ENCODE measurements at regions not wholly inside any gene's neighbourhood (a gene's known extent, or its start where the extent isn't known, plus 50 kb on each side); places are given as distances from the start of the nearest gene placed in this dataset.
"Not testable (repeated sequence)": the region's sequence is repeated elsewhere in the genome, so short reads cannot be mapped to it uniquely, and the experiment has no call there.

DNA sequence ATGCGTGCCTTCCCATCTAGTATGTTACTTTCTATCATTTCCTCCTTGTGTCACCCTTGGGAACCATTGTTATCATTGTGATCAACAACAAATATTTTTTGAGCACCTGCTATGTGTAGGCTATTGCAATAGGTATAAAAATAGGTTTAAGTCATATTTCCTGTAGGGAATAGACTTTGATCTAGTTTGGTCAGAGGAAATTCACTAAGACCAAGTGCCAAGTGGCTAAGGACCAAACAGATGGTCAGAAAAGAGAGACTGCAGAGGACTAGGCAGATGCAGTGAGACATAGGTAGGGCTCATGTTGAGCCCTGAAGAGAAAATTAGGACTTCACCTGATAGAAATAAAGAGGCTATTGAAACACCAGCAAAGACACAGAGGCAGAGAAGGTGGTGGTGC is 430.0 kb upstream of the ADAMTSL1 start:
- H3K36me3 Mint-ChIP-seq (ENCODE audit: low read depth): no peaks in the 10 kb centered on the region
- no peaks in the 10 kb centered on the region for H3K9me3 Mint-ChIP-seq
- H3K4me1 Mint-ChIP-seq (ENCODE audit: low read depth): no peaks in the 10 kb centered on the region
- intact Hi-C loops (cut with micrococcal nuclease): no loop called here
- H3K4me3 Mint-ChIP-seq: no peak overlapping the region
- no peak overlapping the region for H3K27ac Mint-ChIP-seq
- H3K27me3 Mint-ChIP-seq: no peaks in the 10 kb centered on the region

GRCh38 chr9:18045326-18045725 is 428.6 kb upstream of the ADAMTSL1 start:
- no peaks in the 10 kb centered on the region for H3K36me3 Mint-ChIP-seq (ENCODE audit: low read depth)
- H3K27me3 Mint-ChIP-seq: no peaks in the 10 kb centered on the region
- H3K4me1 Mint-ChIP-seq (ENCODE audit: low read depth): no peaks in the 10 kb centered on the region
- intact Hi-C loops (cut with micrococcal nuclease): no loop called here
- no peak overlapping the region for H3K27ac Mint-ChIP-seq
- no peaks in the 10 kb centered on the region for H3K9me3 Mint-ChIP-seq
- no peak overlapping the region for H3K4me3 Mint-ChIP-seq

- Mint-ChIP-seq H3K4me3 (no peak overlapping the region), H3K27ac (no peak overlapping the region), H3K9me3 (no peaks in the 10 kb centered on the region), H3K36me3 (ENCODE audit: low read depth) (no peaks in the 10 kb centered on the region), H3K4me1 (ENCODE audit: low read depth) (no peaks in the 10 kb centered on the region), H3K27me3 (no peaks in the 10 kb centered on the region)
- intact Hi-C loops (cut with micrococcal nuclease): no loop called here
These were observed 427.9 kb upstream of the ADAMTSL1 start for GRCh38 chr9:18046068-18046467.

- no peaks in the 10 kb centered on the region for H3K36me3 Mint-ChIP-seq (ENCODE audit: low read depth)
- H3K27ac Mint-ChIP-seq: no peak overlapping the region
- H3K9me3 Mint-ChIP-seq: no peaks in the 10 kb centered on the region
- intact Hi-C loops (cut with micrococcal nuclease): no loop called here
- no peaks in the 10 kb centered on the region for H3K4me1 Mint-ChIP-seq (ENCODE audit: low read depth)
- H3K27me3 Mint-ChIP-seq: no peaks in the 10 kb centered on the region
- H3K4me3 Mint-ChIP-seq: no peak overlapping the region
These were observed 422.3 kb upstream of the ADAMTSL1 start for GRCh38 chr9:18051638-18052037.

DNA sequence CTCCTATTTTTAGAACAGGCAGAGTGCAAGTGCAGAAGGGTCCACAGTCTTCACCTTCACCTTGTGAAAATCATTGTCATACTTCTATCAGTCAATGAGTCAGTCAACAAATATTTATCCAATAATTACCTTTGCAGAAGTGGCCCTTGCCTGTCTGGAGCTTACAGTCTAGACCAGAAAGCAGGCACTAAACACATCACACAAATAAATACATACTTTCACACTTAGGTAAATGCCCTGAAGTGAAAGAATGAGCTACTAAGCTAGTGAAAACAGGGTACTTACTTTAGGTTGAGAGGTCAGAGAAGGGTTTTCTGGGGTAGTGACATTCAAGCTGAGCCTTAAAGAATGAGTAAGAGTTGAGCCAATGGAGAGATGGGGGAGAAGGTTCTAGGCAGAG is 421.9 kb upstream of the ADAMTSL1 start:
- intact Hi-C loops (cut with micrococcal nuclease): no loop called here
- Mint-ChIP-seq H3K4me1 (ENCODE audit: low read depth) (no peaks in the 10 kb centered on the region), H3K36me3 (ENCODE audit: low read depth) (no peaks in the 10 kb centered on the region)

DNA sequence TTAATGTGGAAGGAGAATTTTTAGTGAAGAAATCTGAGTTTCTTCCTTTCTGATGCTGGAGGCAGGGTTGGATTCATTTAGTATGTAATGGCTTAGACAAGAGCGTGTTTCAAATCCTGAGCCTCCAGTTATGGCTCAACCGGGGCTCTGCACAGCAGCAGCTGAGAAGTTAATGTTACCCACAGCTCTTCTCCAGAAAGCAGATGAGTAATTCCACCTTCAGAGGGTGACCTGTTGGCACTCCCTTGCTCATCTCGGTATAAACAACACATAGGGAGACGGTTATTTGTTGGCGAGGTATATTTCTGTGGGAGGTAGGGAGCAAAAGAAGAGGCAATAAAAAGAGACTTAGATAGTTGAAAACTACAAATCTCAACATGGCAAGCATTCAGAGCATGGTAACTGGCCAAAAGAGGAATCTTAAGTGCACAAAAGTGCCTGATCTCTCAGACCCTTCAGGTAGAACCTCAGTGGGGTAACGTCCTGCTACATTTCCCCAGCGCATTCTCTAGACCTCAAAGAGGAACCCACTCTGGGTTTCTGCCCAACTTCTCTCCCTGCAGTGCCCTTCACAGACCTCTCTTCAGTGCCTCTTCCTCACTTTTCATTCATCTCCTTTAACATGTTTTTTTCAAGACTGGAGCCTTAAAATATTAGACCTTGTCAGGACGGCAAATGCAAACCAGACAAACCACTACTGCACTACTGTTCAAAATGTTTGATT is 417.5 kb upstream of the ADAMTSL1 start:
- no peak overlapping the region for H3K4me3 Mint-ChIP-seq
- no peaks in the 10 kb centered on the region for H3K9me3 Mint-ChIP-seq
- H3K27me3 Mint-ChIP-seq: no peaks in the 10 kb centered on the region
- no peaks in the 10 kb centered on the region for H3K36me3 Mint-ChIP-seq (ENCODE audit: low read depth)
- H3K27ac Mint-ChIP-seq: no peak overlapping the region
- intact Hi-C loops (cut with micrococcal nuclease): no loop called here
- H3K4me1 Mint-ChIP-seq (ENCODE audit: low read depth): no peaks in the 10 kb centered on the region

More for the DNA sequence above, 421.9 kb upstream of the ADAMTSL1 start:
- Mint-ChIP-seq H3K9me3 (no peaks in the 10 kb centered on the region), H3K4me3 (no peak overlapping the region), H3K27ac (no peak overlapping the region), H3K27me3 (no peaks in the 10 kb centered on the region)

GRCh38 chr9:18056993-18057369 is 417.0 kb upstream of the ADAMTSL1 start:
- no peaks in the 10 kb centered on the region for H3K27me3 Mint-ChIP-seq
- intact Hi-C loops (cut with micrococcal nuclease): no loop called here
- no peak overlapping the region for H3K4me3 Mint-ChIP-seq

DNA sequence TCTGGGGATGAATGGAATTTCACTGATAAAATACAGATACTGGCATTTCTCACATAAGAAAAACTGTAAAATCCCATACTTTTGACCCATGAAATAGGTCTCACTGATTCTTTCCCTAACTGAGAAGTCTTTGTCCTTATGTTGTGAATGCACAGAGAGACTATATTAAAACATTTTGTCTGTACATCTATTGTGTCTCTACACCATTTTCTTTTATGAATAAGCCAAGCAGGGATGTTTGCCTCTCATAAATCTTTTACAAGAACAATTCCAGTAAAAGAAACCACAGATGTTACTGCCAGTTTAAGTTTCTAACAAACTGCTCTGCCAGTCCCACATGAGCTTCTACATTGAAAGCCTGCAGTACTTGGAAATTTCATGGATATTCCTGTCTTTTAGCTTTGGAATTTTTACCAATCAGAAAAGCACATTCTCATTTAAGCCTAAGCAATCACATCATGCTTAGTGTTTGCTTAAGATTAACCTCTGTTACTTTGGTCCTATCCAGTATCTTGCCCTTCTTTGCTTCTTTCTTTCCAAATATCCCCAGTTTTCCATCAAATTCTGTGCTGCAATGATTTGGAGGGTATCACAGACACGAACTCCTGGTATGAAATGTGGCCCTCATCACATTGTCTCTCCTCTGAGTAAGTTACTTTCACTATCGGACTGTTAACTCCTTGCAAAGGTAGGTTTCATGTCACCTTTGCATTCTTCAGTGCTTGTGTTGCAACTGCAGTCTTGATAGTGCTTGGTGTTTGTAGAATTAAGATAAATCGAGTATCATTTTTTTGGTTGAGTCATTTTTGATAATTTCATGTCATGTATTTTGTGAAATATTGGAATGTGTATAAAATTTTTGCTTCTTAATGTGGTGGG is 415.1 kb upstream of the ADAMTSL1 start:
- intact Hi-C loops (cut with micrococcal nuclease): no loop called here
- no peaks in the 10 kb centered on the region for H3K27me3 Mint-ChIP-seq
- no peaks in the 10 kb centered on the region for H3K36me3 Mint-ChIP-seq (ENCODE audit: low read depth)
- no peaks in the 10 kb centered on the region for H3K9me3 Mint-ChIP-seq
- H3K27ac Mint-ChIP-seq: no peak overlapping the region
- no peaks in the 10 kb centered on the region for H3K4me1 Mint-ChIP-seq (ENCODE audit: low read depth)
- no peak overlapping the region for H3K4me3 Mint-ChIP-seq

More at GRCh38 chr9:18056993-18057369, 417.0 kb upstream of the ADAMTSL1 start:
- Mint-ChIP-seq H3K36me3 (ENCODE audit: low read depth) (no peaks in the 10 kb centered on the region), H3K4me1 (ENCODE audit: low read depth) (no peaks in the 10 kb centered on the region), H3K9me3 (no peaks in the 10 kb centered on the region), H3K27ac (no peak overlapping the region)

- intact Hi-C loops (cut with micrococcal nuclease): no loop called here
- no peaks in the 10 kb centered on the region for H3K36me3 Mint-ChIP-seq (ENCODE audit: low read depth)
- H3K4me1 Mint-ChIP-seq (ENCODE audit: low read depth): no peaks in the 10 kb centered on the region
- no peaks in the 10 kb centered on the region for H3K9me3 Mint-ChIP-seq
- H3K27ac Mint-ChIP-seq: no peak overlapping the region
- no peaks in the 10 kb centered on the region for H3K27me3 Mint-ChIP-seq
- H3K4me3 Mint-ChIP-seq: no peak overlapping the region
These were observed 414.5 kb upstream of the ADAMTSL1 start for GRCh38 chr9:18059447-18059846.

DNA sequence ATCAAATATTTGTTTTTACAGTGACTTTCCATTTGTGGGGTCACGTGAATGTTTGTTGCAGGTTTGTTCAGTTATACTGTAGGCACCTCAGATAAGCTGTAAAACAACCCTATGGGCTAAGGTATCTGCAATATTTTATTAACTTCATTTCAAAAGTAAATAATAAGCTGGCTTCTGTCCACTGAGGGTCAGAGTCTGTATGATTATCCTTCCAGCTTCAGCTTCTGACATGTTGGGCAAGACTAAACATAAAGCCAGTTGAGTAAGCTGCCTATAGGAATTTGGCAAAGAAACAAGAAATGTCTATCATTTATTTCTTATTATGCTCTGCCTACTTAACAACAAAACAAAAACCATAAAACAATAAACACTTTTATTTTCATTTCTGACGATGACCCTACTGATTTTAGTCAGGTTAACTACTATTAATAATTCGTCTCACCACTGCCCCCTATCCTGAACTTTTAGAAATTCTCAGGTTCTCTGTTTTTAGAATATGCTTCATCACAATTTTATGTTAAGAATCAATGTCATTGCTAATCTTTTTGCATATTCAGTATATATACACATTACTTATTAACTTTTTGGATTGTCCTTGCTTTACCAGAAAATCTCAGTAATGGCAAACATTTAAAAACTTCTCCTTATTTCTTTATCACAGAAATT is 413.6 kb upstream of the ADAMTSL1 start:
- Mint-ChIP-seq H3K36me3 (ENCODE audit: low read depth) (no peaks in the 10 kb centered on the region), H3K9me3 (no peaks in the 10 kb centered on the region), H3K4me3 (no peak overlapping the region), H3K27ac (no peak overlapping the region), H3K4me1 (ENCODE audit: low read depth) (no peaks in the 10 kb centered on the region), H3K27me3 (no peaks in the 10 kb centered on the region)
- intact Hi-C loops (cut with micrococcal nuclease): no loop called here

GRCh38 chr9:18061332-18061731 is 412.6 kb upstream of the ADAMTSL1 start:
- Mint-ChIP-seq H3K27me3 (no peaks in the 10 kb centered on the region), H3K36me3 (ENCODE audit: low read depth) (no peaks in the 10 kb centered on the region), H3K9me3 (no peaks in the 10 kb centered on the region), H3K27ac (no peak overlapping the region), H3K4me3 (no peak overlapping the region), H3K4me1 (ENCODE audit: low read depth) (no peaks in the 10 kb centered on the region)
- intact Hi-C loops (cut with micrococcal nuclease): no loop called here

DNA sequence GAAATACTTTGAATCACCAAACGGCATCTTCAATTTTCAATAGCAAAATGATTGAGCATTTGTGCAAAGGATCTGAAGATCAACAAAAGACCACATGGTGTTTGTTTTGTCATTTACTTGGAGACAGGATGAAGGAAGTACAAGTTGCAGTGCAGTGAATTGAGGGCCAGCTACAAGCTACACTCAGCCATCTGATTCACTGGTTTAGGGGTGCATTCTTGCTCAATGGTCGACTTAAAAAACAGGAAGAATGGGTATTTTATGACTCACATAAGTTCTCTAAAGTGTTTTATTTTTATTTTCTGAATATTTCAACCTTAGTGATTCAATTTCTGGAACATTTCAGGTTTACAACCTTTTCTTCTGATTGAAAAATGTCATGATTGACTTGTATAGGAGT is 412.1 kb upstream of the ADAMTSL1 start:
- Mint-ChIP-seq H3K4me1 (ENCODE audit: low read depth) (no peaks in the 10 kb centered on the region), H3K36me3 (ENCODE audit: low read depth) (no peaks in the 10 kb centered on the region), H3K9me3 (no peaks in the 10 kb centered on the region), H3K27me3 (no peaks in the 10 kb centered on the region), H3K4me3 (no peak overlapping the region), H3K27ac (no peak overlapping the region)
- intact Hi-C loops (cut with micrococcal nuclease): no loop called here

GRCh38 chr9:18063856-18064390 is 410.0 kb upstream of the ADAMTSL1 start:
- intact Hi-C loops (cut with micrococcal nuclease): no loop called here
- Mint-ChIP-seq H3K9me3 (no peaks in the 10 kb centered on the region), H3K4me1 (ENCODE audit: low read depth) (no peaks in the 10 kb centered on the region)

GRCh38 chr9:18066608-18067007 is 407.3 kb upstream of the ADAMTSL1 start:
- H3K36me3 Mint-ChIP-seq (ENCODE audit: low read depth); H3K27me3 Mint-ChIP-seq; H3K27ac Mint-ChIP-seq; H3K9me3 Mint-ChIP-seq; H3K4me1 Mint-ChIP-seq (ENCODE audit: low read depth); H3K4me3 Mint-ChIP-seq; intact Hi-C loops (cut with micrococcal nuclease): not testable (repeated sequence)

More at GRCh38 chr9:18063856-18064390, 410.0 kb upstream of the ADAMTSL1 start:
- H3K27ac Mint-ChIP-seq: no peak overlapping the region
- no peaks in the 10 kb centered on the region for H3K36me3 Mint-ChIP-seq (ENCODE audit: low read depth)
- H3K27me3 Mint-ChIP-seq: no peaks in the 10 kb centered on the region
- H3K4me3 Mint-ChIP-seq: no peak overlapping the region
